ENCODE measurements at regions not wholly inside any gene's neighbourhood (a gene's known extent, or its start where the extent isn't known, plus 50 kb on each side); places are given as distances from the start of the nearest gene placed in this dataset.

- TF ChIP-seq ARNT (IDR thresholded peaks at IDR 0.05) (no peak), ELF4 (CRISPR knock-in tag; IDR thresholded peaks at IDR 0.05) (no peak), EZH2 (IDR thresholded peaks at IDR 0.05; ENCODE audit: borderline replicate concordance, low read depth, low read length) (no peak), CTCF (IDR thresholded peaks at IDR 0.05 in 2 of 3, conservative IDR thresholded peaks at IDR 0.05 in 1 of 3; ENCODE audit: insufficient read depth in 2 of 3, low read depth in 1 of 3, low read length in 3 of 3) (no peak), REST (IDR thresholded peaks at IDR 0.05; ENCODE audit: borderline replicate concordance) (no peak), REST (CRISPR knock-in tag; IDR thresholded peaks at IDR 0.05; ENCODE audit: low read depth) (no peak), MAFG (tag; conservative IDR thresholded peaks at IDR 0.05) (no peak), ZEB2 (IDR thresholded peaks at IDR 0.05) (no peak), PRMT5 (CRISPR knock-in tag; IDR thresholded peaks at IDR 0.05) (no peak), ZBTB7A (IDR thresholded peaks at IDR 0.05; ENCODE audit: borderline replicate concordance, control insufficient read depth, low read depth, low read length) (no peak), MAZ (CRISPR knock-in tag; conservative IDR thresholded peaks at IDR 0.05 in 1 of 2, IDR thresholded peaks at IDR 0.05 in 1 of 2) (no peak), JUN (IDR thresholded peaks at IDR 0.05; ENCODE audit: borderline replicate concordance, low read depth, low read length) (no peak), JUN (CRISPR knock-in tag; IDR thresholded peaks at IDR 0.05; ENCODE audit: borderline replicate concordance) (no peak)
Observed at GRCh38 chrX:42565739-42566138, 212.2 kb downstream of the PPP1R2C start.
